Left lobe of liver (tissue), 2 donors: ENCODE measurements at regions not wholly inside any gene's neighbourhood (a gene's known extent, or its start where the extent isn't known, plus 50 kb on each side); places are given as distances from the start of the nearest gene placed in this dataset.
"Not testable (repeated sequence)": the region's sequence is repeated elsewhere in the genome, so short reads cannot be mapped to it uniquely, and the experiment has no call there.

Experiments used
- ATAC-seq: fragments of 200-7000 bp; cut with Tn5 transposase; one replicate; pipeline ENCODE4 v1.9.1; 2020; ENCODE audit warnings: mild to moderate bottlenecking, moderate library complexity
- DNase-seq: peaks from one replicate; pipeline ENCODE4 v3.0.0-alpha.2; 2020; ENCODE audit warnings: low spot score
- donor health status: DM: no; HTN: no; CAD: no; lungs with moderate emphysema.
- donor health status: DM: no; HTN: yes; CAD: no.

- ATAC-seq (no peak), DNase-seq (no peak)
Measured at GRCh38 chr1:4132352-4133296, 232.6 kb upstream of the C1orf174 start.

- ATAC-seq (no peak), DNase-seq (no peak)
Measured at GRCh38 chr1:4133297-4133938, 233.3 kb upstream of the C1orf174 start.

- DNase-seq (no peak), ATAC-seq (no peak)
Measured at GRCh38 chr1:4133939-4134321, 233.9 kb upstream of the C1orf174 start.

- not testable (repeated sequence) for ATAC-seq, DNase-seq
Measured at GRCh38 chr1:4135853-4136252, 235.8 kb upstream of the C1orf174 start.

- DNase-seq = no peak
- ATAC-seq = no peak
Measured at GRCh38 chr1:4137621-4138415, 237.7 kb upstream of the C1orf174 start.

- ATAC-seq = no peak
- DNase-seq = no peak
Measured at GRCh38 chr1:4139646-4140045, 239.6 kb upstream of the C1orf174 start.

GRCh38 chr1:4140241-4140640 is 240.2 kb upstream of the C1orf174 start:
- ATAC-seq = no peak

GRCh38 chr1:4140821-4141220 is 240.7 kb upstream of the C1orf174 start:
- no peak for DNase-seq
- ATAC-seq = no peak

More at GRCh38 chr1:4140241-4140640, 240.2 kb upstream of the C1orf174 start:
- DNase-seq = no peak

GRCh38 chr1:4144349-4144971 is 244.4 kb upstream of the C1orf174 start:
- ATAC-seq (no peak), DNase-seq (no peak)

- DNase-seq (no peak), ATAC-seq (no peak)
Measured at GRCh38 chr1:4146101-4146500, 246.0 kb upstream of the C1orf174 start.

- no peak for ATAC-seq
Measured at GRCh38 chr1:4146614-4147013, 246.5 kb upstream of the C1orf174 start.

GRCh38 chr1:4147509-4147908 is 247.4 kb upstream of the C1orf174 start:
- ATAC-seq (no peak), DNase-seq (no peak)

More at GRCh38 chr1:4146614-4147013, 246.5 kb upstream of the C1orf174 start:
- DNase-seq = no peak

GRCh38 chr1:4149281-4149680 is 249.2 kb upstream of the C1orf174 start:
- ATAC-seq = no peak
- DNase-seq = no peak

GRCh38 chr1:4149831-4150230 is 249.8 kb upstream of the C1orf174 start:
- DNase-seq = no peak
- ATAC-seq = no peak

- DNase-seq (no peak), ATAC-seq (no peak)
Measured at GRCh38 chr1:4150262-4150661, 250.2 kb upstream of the C1orf174 start.

GRCh38 chr1:4152266-4152665 is 252.2 kb upstream of the C1orf174 start:
- DNase-seq (no peak), ATAC-seq (no peak)

GRCh38 chr1:4153571-4153970 is 253.5 kb upstream of the C1orf174 start:
- ATAC-seq = no peak
- DNase-seq = no peak

GRCh38 chr1:4156241-4156973 is 256.3 kb upstream of the C1orf174 start:
- no peak for DNase-seq
- no peak for ATAC-seq

- ATAC-seq (no peak), DNase-seq (no peak)
Measured at GRCh38 chr1:4160181-4160580, 260.1 kb upstream of the C1orf174 start.

GRCh38 chr1:4161366-4162006 is 261.4 kb upstream of the C1orf174 start:
- ATAC-seq = no peak
- no peak for DNase-seq
